K562 (cell line): ENCODE measurements at regions not wholly inside any gene's neighbourhood (a gene's known extent, or its start where the extent isn't known, plus 50 kb on each side); places are given as distances from the start of the nearest gene placed in this dataset.

Source experiments
- CHD2 ChIP-seq: IDR thresholded peaks from 2 replicates; pipeline ENCODE4 v1.6.1; 2011; ENCODE audit warnings: low read depth, low read length
- ELF4 ChIP-seq: fragments of 450-650 bp; formaldehyde crosslinking; IDR thresholded peaks from 2 replicates; pipeline ENCODE4 v1.4.0; 2022; ENCODE audit warnings: missing genetic modification characterization
- GTF2A2 ChIP-seq: IDR thresholded peaks from 2 replicates; pipeline ENCODE4 v1.6.1; 2016; ENCODE audit warnings: mild to moderate bottlenecking, missing genetic modification characterization, missing compliant biosample characterization
- KDM1A ChIP-seq, 2 experiments: fragments of 450-650 bp; IDR thresholded peaks; 2 replicates each; pipeline ENCODE4 v1.6.1; 2016; ENCODE audit warnings: mild to moderate bottlenecking in 2 of 2
- PCBP1 ChIP-seq: fragments of 200-400 bp; formaldehyde crosslinking; IDR thresholded peaks from 2 replicates; pipeline ENCODE4 v1.6.1; 2018; ENCODE audit warnings: mild to moderate bottlenecking, low read depth, low read length; ENCODE audit not compliant: poor library complexity, severe bottlenecking
- RBM25 ChIP-seq: fragments of 200-400 bp; formaldehyde crosslinking; IDR thresholded peaks from 2 replicates; pipeline ENCODE4 v1.6.1; 2018; ENCODE audit warnings: low read length, low read depth, moderate library complexity; ENCODE audit not compliant: severe bottlenecking
- RNF2 ChIP-seq: sonication (generic); IDR thresholded peaks from 2 replicates; pipeline ENCODE4 v1.6.1; 2016
- SRSF1 ChIP-seq: fragments of 200-400 bp; formaldehyde crosslinking; IDR thresholded peaks from 2 replicates; pipeline ENCODE4 v1.6.1; 2017; ENCODE audit warnings: mild to moderate bottlenecking, low read depth, low read length, moderate library complexity
- ZNF644 ChIP-seq: fragments of 200-800 bp; sonication (Bioruptor generic); IDR thresholded peaks from 2 replicates; pipeline ENCODE4 v1.6.1; 2016; ENCODE audit warnings: low read depth, missing genetic modification characterization, missing compliant biosample characterization
- TF ChIP-seq, protein P1 (sequence below): sonication (generic); formaldehyde crosslinking; IDR thresholded peaks from 2 replicates; pipeline ENCODE4 v1.8.1; 2022; ENCODE audit warnings: missing genetic modification reagents
- TF ChIP-seq, protein P2 (sequence below): sonication (generic); formaldehyde crosslinking; IDR thresholded peaks from 2 replicates; pipeline ENCODE4 v1.8.0; 2022; ENCODE audit warnings: mild to moderate bottlenecking, missing genetic modification reagents

GRCh38 chr1:201746156-201746555, 82.8 kb upstream of the IPO9 start:
- TF ChIP-seq, protein P1, sequence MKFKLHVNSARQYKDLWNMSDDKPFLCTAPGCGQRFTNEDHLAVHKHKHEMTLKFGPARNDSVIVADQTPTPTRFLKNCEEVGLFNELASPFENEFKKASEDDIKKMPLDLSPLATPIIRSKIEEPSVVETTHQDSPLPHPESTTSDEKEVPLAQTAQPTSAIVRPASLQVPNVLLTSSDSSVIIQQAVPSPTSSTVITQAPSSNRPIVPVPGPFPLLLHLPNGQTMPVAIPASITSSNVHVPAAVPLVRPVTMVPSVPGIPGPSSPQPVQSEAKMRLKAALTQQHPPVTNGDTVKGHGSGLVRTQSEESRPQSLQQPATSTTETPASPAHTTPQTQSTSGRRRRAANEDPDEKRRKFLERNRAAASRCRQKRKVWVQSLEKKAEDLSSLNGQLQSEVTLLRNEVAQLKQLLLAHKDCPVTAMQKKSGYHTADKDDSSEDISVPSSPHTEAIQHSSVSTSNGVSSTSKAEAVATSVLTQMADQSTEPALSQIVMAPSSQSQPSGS, result no peak
- no peak for TF ChIP-seq SRSF1
- TF ChIP-seq ZNF644 (tag), result no peak
- TF ChIP-seq CHD2, result no peak
- TF ChIP-seq RNF2, result no peak
- TF ChIP-seq RBM25, result no peak
- TF ChIP-seq PCBP1, result no peak
- TF ChIP-seq, protein P2, sequence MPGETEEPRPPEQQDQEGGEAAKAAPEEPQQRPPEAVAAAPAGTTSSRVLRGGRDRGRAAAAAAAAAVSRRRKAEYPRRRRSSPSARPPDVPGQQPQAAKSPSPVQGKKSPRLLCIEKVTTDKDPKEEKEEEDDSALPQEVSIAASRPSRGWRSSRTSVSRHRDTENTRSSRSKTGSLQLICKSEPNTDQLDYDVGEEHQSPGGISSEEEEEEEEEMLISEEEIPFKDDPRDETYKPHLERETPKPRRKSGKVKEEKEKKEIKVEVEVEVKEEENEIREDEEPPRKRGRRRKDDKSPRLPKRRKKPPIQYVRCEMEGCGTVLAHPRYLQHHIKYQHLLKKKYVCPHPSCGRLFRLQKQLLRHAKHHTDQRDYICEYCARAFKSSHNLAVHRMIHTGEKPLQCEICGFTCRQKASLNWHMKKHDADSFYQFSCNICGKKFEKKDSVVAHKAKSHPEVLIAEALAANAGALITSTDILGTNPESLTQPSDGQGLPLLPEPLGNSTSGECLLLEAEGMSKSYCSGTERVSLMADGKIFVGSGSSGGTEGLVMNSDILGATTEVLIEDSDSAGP (CRISPR knock-in tag), result no peak
- no peak for TF ChIP-seq KDM1A (IDR thresholded peaks at IDR 0.05)
- no peak for TF ChIP-seq ELF4
- no peak for TF ChIP-seq GTF2A2
